ENCODE measurements at regions not wholly inside any gene's neighbourhood (a gene's known extent, or its start where the extent isn't known, plus 50 kb on each side); places are given as distances from the start of the nearest gene placed in this dataset.

DNA sequence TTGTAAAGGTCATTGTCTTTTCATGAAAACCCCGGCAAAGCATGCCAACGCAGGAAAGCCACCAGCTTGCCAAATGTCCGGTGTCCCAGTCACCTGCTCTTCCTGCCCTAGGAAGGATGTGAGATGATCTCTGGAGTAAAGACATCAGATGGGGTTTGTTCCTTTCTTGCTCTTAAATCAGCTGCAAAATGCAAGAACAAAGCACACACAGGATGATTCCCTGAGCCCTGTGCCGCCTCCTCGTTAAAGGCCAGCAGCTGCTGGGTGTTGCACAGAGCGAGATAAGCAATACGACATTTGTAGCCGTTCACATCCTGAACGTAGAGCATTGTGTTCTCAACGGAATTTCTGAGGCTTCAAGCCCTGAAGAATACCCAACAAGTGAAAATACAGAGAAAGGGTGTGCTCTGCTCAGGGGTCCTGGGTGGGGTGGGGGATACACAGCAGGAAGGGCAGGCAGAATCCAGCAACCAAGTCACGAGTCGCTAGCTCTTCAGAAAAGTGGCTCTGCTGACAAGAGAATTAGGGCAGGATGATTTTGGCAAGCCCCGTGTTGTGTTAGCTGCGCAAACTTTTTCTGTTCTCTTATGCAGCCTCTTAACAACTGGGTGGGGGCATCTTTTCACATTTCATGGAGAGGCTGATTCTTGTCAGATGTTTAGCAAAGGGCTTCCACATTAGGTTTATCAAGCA lies 229.2 kb upstream of the MAP3K1 start:
- no peak for DNase-seq

DNA sequence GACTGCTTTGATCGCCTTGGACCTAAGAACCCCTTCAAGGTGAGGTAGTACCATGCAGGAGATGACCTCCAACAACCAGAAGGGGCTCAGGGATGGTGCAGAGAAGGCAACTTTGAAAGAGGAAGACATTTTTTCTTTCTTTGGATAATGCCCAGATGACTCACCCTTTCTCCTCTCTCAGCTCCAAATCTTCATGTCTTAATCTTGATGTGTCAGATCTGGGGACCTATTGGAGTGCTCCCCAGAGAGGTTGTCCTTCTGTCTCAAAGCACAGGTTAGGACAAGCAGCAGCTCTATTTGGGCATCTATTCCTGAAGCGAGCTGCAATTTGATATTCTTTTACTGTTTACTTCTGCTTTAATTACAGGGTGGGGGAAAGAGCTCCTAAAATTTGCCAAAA lies 229.9 kb upstream of the MAP3K1 start:
- DNase-seq: no peak

DNA sequence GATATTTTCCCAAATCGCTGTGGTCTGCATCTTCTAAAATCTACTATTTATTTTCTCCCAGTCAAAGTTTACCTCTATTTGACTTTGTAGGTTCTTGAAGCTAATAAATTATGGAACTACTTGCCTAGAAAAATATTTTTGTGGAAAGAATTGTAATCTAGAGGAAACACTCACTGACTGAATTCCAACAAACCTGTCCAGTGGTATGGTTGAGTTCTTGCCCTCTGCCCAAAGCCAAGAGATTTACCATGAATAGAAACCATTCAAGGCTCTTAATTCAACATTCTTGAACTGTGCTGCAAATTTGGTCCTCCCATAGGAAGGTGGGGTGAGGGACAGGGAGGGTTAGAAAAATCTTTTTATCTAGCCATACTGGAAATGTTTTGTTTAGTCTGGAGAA lies 233.9 kb upstream of the MAP3K1 start:
- DNase-seq: no peak

DNA sequence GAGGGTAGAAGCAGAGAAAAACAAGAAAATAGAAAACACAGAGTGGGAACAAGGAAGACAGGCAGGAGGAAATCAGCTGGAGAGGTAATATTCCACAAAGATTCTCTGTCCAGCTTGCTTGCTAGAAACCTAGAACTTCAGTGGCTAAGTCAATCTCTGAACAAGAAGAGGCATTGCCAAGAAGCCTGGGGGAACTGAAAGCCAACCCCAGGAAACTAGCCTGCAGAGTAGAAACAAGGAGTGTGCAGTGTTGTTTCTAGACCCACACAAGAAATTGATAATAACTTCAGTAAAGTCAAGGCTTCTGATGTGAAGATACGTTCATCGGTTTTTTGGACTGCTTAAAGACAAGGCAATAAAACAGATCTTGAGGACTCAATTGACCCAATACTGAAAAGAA lies 234.5 kb upstream of the MAP3K1 start:
- DNase-seq: no peak

DNA sequence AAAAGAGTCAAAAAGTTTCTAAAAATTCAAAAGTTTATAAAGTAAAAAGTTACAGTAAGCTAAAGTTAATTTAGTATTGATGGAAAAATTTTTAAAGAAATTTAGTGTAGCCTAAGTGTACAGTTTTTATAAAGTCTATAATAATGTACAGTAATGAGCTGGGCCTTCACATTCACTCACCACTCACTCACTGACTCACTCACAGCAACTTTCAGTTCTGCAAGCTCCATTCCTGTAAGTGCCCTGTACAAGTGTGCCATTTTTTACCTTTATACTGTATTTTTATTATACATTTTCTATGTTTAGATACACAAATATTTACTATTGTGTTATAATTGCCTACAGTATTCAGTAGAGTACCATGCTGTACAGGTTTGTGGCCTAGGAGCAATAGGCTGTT lies 239.5 kb upstream of the MAP3K1 start:
- no peak for DNase-seq

DNA sequence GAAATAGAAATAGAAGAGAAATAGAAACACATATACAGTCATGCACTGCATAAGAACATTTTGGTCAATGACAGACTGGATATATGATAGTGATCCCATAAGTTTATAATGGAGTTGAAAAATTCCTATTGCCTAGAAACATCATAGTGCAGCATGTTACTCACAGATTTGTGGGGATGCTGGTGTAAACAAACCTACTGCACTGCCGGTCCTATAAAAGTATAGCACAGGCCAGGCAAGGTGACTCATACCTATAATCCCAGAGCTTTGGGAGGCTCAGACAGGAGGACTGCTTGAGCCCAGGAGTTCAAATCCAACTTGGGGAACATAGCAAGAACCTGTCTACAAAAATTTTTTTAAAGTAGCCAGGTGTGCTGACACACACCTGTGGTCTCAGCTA lies 240.6 kb upstream of the MAP3K1 start:
- no peak for DNase-seq

DNA sequence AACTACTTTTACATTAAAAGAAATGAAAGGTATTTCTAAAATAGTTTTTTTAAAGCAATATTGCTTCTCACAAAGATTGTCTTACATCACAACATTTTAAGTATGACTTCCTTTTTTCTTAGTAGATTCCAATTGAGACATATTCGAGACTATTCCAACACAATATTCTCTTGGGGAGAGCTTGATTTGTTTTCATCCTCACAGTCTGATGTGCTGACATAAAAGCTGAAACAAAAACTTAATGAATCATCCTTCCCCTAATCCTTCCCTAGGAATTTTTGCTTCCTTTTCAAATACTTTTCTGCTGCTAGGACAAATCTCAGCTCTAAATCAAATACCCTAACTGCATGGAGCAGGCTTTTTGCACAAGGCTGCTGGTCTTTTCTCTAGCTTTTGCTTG lies 245.8 kb upstream of the MAP3K1 start:
- no peak for DNase-seq

DNA sequence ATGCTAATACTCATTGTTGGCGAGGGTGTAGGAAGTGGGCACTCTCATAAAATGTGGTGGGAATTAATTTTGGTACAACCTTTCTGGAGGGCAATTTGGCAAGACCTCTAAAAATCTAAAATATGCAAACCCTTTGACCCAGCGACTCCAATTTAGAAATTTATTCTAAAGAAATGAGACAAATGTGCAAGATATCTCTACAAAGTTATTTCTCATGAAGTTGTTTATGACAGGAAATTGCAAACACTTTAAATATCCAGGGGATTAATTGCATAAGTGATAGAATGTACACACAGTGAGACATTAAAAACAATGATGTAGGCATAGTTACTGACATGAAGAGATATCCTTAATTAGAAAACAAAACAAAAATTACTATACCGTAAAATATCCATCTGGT lies 246.3 kb upstream of the MAP3K1 start:
- no peak for DNase-seq

DNA sequence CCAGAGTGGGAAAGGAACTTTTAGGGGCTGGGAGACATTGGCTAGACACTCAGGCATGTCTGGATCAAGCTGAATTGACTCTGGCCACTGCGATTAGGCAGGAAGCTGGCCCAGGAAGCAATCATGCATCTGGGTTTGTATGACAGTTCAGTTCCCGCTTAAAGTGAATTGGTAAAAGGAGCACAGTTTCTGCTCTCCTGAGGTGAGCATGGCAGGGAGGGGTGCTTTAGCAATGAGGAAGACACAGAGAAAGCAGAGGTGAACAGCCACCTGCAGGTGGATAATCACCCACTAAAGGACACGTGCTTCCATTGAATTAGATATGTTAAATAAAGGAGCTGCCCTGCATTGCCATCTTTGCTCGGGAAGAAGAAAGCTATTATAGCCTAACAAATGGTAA lies 248.1 kb upstream of the MAP3K1 start:
- no peak for DNase-seq

DNA sequence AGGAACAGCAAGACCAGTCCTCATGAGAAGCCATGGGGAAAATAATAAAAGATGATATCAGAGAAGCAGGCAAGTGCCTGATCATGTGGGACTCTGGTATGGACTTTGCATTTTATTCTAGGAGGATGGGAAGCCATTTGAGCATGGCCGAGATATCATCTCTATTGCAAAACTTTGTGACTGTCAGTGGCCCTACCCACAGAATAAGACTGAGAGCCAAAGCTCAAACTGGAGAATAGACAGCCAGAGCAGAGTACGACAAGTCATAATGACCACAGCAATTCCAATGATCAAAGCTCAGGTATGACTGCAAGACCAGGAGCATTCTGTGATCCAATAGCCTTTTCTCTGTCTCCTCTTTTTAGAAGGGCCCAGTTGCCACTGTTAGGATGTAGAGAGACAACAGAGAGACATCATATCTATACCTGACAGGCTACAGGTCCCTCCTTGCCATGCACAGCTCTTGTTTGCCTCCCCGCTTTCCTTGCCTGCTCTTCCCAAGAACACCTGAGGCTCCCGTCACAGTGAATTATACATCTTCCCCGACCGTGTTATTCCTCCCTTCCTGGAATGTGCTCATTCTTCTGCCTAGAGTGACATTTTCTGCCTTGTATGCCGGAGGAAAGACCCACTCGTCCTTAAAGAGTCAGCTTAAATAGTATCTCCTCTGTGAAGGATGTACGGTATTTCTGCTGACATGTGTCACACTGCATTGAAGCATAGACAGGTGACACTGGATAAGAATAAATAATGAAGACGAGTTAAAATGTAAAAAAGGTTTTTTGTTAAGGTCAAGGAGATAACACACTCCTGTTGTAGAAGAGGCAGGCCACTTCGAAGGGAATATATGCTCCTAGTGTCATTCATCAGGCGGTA lies 248.7 kb upstream of the MAP3K1 start:
- no peak for DNase-seq

DNA sequence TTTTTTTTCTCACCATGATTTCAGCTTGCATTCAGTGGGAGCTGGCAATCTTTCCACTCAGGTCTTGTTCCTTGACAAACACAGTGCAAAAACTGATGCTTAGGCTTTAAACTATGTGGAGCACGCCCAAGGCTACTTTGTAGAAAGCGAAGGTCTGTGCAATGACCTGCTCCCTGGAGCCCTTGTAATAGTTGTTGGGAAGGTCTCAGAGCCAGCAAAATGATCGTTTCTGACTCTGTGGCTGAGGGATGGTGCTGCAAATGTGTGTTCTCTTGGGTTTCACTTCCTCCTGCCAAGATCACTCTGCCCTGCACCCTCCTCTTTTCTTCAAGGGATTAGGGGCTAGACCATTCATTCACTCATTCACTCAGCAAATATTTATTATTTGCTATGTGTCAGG lies 249.7 kb upstream of the MAP3K1 start:
- DNase-seq: no peak

DNA sequence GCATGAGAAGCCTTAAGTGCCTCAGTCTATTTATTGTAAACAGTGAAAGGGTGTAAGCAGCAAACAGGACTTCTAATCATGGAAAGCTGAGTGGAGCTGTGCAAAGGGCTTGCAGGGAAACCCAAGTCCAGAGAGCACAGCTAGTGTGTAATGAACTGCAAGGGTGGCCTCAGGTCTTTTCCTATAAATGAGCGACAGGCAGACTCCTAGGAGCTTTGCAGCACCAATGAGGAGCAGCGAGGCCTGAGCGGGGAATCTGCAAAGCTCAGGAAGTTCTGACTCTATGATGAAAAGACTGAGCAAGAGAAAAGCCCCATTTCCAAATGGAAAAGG lies 250.1 kb upstream of the MAP3K1 start:
- no peak for DNase-seq

DNA sequence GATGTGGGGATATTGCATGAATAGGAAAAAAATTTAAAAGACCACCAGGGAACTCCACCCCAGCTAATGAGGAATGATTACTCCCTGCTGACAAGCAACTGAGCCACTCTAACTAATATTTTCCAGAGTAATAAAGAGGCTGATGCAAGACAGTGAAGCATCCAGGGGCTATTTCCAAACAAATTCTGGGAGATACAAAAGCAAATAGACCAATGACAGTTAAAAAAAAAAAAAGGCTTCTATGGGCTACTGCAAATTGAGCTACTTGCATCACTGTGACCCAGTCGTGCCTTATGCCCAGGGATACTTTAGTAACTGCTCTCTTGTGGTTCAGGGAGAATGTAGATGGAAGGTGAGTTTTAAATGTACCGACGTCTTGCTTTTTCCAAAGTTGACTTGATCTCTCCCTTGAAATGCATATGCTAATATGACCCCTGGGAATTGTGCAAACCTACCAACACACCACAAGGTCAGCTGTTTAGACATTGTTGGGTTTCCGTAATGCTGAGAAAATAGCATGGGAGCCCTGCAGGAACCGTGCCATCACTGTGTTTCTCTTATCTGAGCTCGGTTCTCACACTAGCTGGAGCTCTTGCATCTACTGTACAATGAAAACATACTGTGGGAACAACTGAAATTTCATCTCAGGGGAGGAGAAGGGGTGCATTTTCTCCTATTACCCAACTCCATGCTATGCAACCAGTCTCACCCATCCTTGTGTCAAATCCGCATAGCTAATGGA lies 250.6 kb upstream of the MAP3K1 start:
- no peak for DNase-seq

DNA sequence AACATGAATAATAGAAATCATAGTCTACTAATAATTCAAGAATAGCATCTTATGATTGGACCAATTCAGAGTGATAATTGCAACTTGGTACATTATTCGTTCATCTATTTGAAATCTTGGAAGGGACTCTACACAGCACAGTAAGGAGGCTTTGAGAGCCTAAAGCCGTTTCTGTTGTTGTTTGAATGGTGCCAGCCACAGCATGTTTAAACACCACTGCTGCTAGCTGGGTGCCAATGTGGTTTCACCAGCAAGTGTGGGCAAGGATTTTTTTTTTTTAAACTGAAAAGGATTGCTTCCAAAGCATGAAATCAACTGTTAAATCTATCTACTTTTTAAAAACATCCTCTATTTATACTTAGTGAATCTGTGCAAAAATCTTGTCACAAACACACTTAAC lies 253.9 kb upstream of the MAP3K1 start:
- DNase-seq: no peak

DNA sequence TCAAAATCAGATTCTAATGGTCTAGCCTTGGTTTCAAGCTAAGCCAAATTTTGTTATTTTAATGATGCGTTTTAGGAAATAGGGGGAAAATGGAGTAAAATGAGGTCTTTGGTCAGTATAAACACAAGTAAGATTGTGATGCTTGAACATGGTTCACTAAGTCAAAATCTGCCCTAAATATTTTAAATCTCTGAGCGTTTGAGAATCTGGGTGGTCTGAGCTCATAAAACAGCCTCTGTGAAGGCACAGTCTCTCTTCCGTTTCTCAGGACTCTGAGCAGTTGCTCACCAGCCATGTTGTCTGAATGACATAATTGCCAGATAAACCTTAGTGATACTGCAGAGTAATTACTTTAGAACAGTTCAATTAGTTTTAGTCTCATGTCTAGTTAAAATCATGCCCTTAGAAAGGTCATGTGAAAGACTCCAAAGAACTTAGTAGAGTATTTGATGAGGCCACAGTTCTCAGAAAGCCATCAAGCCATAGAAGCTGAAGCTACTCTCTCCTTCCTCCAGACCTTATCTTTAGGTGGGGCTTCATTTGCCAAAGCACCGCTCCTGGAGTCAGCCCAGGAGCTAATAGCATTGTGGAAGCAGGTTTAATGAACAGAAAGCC lies 257.1 kb upstream of the MAP3K1 start:
- no peak for DNase-seq

DNA sequence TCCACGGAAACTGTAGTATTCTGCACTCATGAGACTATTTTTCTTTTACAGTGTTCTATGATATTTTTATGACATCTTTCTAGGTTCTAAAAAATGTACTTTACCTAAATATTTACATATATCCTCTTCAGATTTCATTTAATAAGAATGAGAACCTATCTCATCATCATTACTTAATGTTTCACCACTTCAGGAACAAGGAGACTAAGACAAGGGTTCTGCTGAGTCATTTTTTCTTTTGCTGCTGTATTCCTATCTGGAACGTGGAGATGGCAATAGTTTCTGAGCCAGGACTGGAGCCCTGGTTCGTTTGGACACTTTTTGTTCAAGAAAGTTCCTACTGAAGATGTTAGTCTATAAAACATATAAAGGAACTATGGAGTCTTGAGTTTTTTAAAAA lies 258.2 kb upstream of the MAP3K1 start:
- no peak for DNase-seq

DNA sequence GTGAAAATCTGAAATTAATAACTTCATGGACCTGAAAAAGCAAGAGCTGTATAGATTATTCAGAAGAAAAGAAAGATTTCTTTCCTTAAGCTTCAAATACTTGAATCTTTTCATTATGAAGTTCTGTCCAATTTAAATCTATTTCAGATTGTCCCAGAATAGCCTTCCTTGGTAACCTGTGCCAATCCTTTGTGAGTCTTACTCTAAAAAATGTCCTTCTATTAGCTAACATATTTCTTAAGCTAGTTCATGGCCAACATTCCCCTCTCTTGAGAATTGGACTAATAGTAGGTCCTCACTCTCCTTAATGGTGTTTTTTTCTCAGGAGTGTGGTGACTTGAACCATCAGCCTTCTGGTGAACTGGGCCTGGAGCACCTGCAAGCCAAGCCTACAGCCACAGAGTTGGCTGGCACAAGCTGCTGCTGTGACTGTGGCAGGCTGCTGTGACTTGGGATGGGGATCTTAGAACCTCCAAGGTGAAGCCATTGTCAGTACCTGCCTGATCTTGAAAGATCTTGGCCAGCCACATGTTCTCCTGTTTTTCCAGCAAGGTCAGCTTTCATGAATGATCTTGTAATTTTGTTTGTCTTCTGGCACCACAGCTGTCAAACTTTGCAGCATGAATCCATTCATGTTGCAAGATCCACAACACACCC lies 262.6 kb upstream of the MAP3K1 start:
- DNase-seq: no peak

DNA sequence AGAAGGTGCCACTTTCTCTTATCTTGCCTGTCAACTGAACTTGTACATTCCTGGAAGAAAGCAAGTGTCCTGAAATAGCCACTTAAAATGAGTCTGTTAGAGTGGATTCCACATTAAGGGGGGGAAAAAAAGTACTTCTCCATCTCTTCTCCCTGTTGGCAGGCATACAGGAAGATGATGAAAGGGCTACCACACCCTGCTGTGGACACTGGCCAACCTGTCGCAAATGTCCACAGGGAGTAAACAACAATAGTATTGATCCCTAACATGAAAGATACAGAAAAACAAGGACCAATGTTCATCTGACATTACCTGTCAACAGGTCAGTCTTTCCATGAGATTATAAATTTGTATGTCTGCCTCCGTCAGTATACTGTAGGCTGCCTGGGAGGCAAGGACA lies 265.1 kb upstream of the MAP3K1 start:
- no peak for DNase-seq

DNA sequence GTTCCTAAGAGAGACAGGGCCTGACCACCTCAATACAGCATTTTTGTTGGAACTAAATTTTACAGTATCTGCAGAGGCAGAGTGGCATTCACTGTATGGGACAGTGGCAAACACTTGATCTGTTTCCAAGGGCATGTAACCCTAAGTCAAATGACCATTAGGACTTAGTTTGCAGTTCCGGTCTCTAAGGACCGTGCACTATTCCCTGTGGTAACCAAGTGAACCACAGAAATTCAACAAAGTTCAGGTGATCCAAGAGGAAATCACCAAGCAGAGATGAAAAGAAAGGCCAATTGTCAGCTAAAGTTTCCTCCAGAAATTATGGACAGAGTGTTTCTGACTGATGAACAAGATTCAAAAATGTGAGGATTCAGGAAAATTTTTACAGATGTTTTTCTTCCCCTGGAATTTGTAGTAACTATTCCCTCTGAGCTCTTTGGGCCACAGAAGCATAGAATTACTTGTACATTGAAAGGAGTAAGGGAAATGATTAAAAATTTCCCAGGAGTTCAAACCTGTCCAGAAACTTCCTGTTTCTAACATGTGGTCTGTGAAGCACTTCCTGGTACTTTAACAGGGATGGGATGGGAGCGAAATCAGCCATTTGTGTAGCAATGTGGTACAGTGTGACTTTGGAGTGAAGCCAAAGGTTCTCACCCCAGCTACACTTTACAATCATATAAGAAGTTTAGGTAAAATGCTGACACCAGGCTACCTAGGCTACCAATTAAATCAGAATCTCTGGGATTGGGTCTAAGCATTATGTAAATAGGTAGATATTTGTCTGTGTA lies 266.1 kb upstream of the MAP3K1 start:
- DNase-seq: no peak

DNA sequence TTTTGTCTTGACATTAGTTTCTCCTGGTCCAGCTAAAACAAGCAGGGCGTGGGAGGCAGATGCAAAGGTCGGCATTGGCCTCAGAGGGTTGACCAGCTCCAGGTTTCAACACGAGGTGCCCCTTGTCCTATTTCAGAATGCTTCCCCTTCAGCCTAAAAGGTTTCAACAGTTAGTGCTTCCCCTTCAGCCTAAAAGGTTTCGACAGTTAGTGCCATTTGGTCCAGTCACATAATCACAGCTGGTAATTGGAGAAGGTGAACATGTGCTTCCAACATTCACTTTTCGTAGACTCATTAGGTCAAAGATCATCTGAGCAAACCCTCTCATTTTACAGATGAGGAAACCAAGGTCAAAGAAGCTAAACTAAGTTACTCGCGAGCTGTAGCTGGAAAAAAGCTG lies 270.3 kb upstream of the MAP3K1 start:
- DNase-seq: no peak

DNA sequence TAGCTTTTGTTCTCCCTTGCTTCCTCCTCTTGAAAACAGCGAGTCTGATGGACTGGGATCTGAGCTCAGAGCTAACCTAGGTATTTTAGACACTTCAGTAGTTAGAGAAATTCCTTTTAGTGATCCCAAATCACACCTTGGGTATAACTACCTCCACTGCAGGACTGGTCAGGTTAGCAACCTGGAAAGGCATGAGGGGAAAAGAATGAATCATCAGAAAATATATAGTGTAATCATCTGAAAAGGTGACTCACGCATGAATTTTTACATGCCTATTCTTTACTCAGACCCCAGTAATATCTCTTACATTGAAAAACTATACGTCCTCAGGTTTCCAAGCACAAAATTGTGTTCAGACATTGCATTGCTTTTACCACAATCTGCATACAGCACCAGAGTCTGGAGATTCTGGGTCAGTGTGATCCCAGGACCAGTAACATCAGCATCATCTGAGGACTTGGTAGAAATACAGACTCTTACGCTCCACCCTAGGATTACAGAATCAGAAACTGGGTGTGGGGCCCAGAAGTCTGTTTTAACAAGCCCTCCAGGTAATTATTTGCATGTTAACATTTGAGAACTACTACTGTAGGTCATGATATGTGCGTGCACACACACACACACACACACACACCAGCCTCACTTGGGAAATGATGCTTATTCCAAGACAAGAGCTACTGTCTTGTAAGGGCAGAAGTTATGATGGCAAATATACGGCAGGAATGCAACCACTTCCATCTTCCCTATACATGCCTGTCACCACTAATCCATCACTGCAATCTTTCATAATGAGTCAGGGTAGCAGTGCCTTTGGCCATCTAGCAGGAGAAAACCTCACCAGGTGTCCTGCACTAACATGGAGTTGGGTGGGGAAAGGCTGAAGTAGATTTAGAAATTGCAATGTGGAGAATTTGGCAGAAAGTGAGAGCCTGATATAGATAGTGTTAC lies 271.6 kb upstream of the MAP3K1 start:
- DNase-seq: no peak
